ENCODE measurements at regions not wholly inside any gene's neighbourhood (a gene's known extent, or its start where the extent isn't known, plus 50 kb on each side); places are given as distances from the start of the nearest gene placed in this dataset.

GRCh38 chr5:90233476-90233875 lies 176.1 kb downstream of the CETN3 start:
- peak; percentile 10 for DNase-seq (ENCODE audit: low read depth, low spot score)
- TF ChIP-seq CTCF (IDR thresholded peaks at IDR 0.05; ENCODE audit: low read depth, low read length), result no peak
- in situ Hi-C loops (cut with HindIII; ENCODE audit: low sequenced_read_pairs), result no loop called here
- H3K4me3 ChIP-seq (ENCODE audit: low read depth, low read length), result no peak overlapping the region

GRCh38 chr5:90231688-90232087 lies 177.9 kb downstream of the CETN3 start:
- TF ChIP-seq CTCF (IDR thresholded peaks at IDR 0.05; ENCODE audit: low read depth, low read length), result no peak
- no peak overlapping the region for H3K4me3 ChIP-seq (ENCODE audit: low read depth, low read length)
- in situ Hi-C loops (cut with HindIII; ENCODE audit: low sequenced_read_pairs), result no loop called here
- no peak for DNase-seq (ENCODE audit: low read depth, low spot score)

GRCh38 chr5:90227683-90228082 lies 181.9 kb downstream of the CETN3 start:
- DNase-seq (ENCODE audit: low read depth, low spot score), result no peak
- H3K4me3 ChIP-seq (ENCODE audit: low read depth, low read length), result no peak overlapping the region
- no peak for TF ChIP-seq CTCF (IDR thresholded peaks at IDR 0.05; ENCODE audit: low read depth, low read length)
- in situ Hi-C loops (cut with HindIII; ENCODE audit: low sequenced_read_pairs), result no loop called here

GRCh38 chr5:90226433-90227099 lies 183.0 kb downstream of the CETN3 start:
- TF ChIP-seq CTCF (IDR thresholded peaks at IDR 0.05; ENCODE audit: low read depth, low read length), result no peak
- no peak for DNase-seq (ENCODE audit: low read depth, low spot score)
- in situ Hi-C loops (cut with HindIII; ENCODE audit: low sequenced_read_pairs), result no loop called here
- no peak overlapping the region for H3K4me3 ChIP-seq (ENCODE audit: low read depth, low read length)

GRCh38 chr5:90224342-90224741 lies 185.2 kb downstream of the CETN3 start:
- in situ Hi-C loops (cut with HindIII; ENCODE audit: low sequenced_read_pairs), result no loop called here
- H3K4me3 ChIP-seq (ENCODE audit: low read depth, low read length), result no peak overlapping the region
- no peak for TF ChIP-seq CTCF (IDR thresholded peaks at IDR 0.05; ENCODE audit: low read depth, low read length)
- no peak for DNase-seq (ENCODE audit: low read depth, low spot score)

GRCh38 chr5:90223756-90224155 lies 185.8 kb downstream of the CETN3 start:
- no peak for DNase-seq (ENCODE audit: low read depth, low spot score)
- H3K4me3 ChIP-seq (ENCODE audit: low read depth, low read length), result no peak overlapping the region
- in situ Hi-C loops (cut with HindIII; ENCODE audit: low sequenced_read_pairs), result no loop called here
- no peak for TF ChIP-seq CTCF (IDR thresholded peaks at IDR 0.05; ENCODE audit: low read depth, low read length)
